ENCODE measurements at regions not wholly inside any gene's neighbourhood (a gene's known extent, or its start where the extent isn't known, plus 50 kb on each side); places are given as distances from the start of the nearest gene placed in this dataset.

- Histone ChIP-seq H3K27me3 (ENCODE audit: control insufficient read depth in 1 of 2, insufficient read depth in 2 of 2, low read length in 2 of 2) (no peaks in the 10 kb centered on the region), H3K4me3 (ENCODE audit: low read length) (no peak overlapping the region), H3K27ac (ENCODE audit: low read depth in 1 of 2, low read length in 2 of 2) (no peak overlapping the region), H3K36me3 (ENCODE audit: insufficient read depth, low read length) (peaks cover 36% of the 10 kb centered on the region), H3K9me3 (ENCODE audit: control insufficient read depth in 1 of 2, insufficient read depth in 1 of 2, low read length in 2 of 2) (no peaks in the 10 kb centered on the region), H3K4me1 (ENCODE audit: insufficient read depth, low read length) (peaks cover 4% of the 10 kb centered on the region)
- peaks cover 98% of the 10 kb centered on the region for H3K36me3 Mint-ChIP-seq (ENCODE audit: low read depth)
- H3K27me3 Mint-ChIP-seq, result no peaks in the 10 kb centered on the region
- H3K9me3 Mint-ChIP-seq, result peaks cover 4% of the 10 kb centered on the region
- intact Hi-C loops (cut with DNase I, micrococcal nuclease), result no loop called here
- H3K4me1 Mint-ChIP-seq (ENCODE audit: low read depth), result peaks cover 35% of the 10 kb centered on the region
- ChIA-PET CTCF (no interaction called here), POLR2A (no interaction called here)
- H3K4me3 Mint-ChIP-seq, result no peak overlapping the region
- DNase-seq (peak in 1 of 14 experiments; percentile 26), ATAC-seq (ENCODE audit: poor library complexity) (no peak)
- no peak for TF ChIP-seq CTCF (IDR thresholded peaks at IDR 0.05)
- no peak overlapping the region for H3K27ac Mint-ChIP-seq
These were observed 66.4 kb upstream of the NEDD9 start for GRCh38 chr6:11298651-11299420.

- no peak overlapping the region for H3K4me3 Mint-ChIP-seq
- peaks cover 27% of the 10 kb centered on the region for H3K4me1 Mint-ChIP-seq (ENCODE audit: low read depth)
- ATAC-seq (ENCODE audit: poor library complexity), result no peak
- POLR2A ChIA-PET, result no interaction called here
- Histone ChIP-seq H3K4me3 (ENCODE audit: low read length) (no peak overlapping the region), H3K36me3 (ENCODE audit: insufficient read depth, low read length) (peaks cover 36% of the 10 kb centered on the region), H3K27me3 (ENCODE audit: control insufficient read depth in 1 of 2, insufficient read depth in 2 of 2, low read length in 2 of 2) (no peaks in the 10 kb centered on the region), H3K9me3 (ENCODE audit: control insufficient read depth in 1 of 2, insufficient read depth in 1 of 2, low read length in 2 of 2) (no peaks in the 10 kb centered on the region), H3K4me1 (ENCODE audit: insufficient read depth, low read length) (peaks cover 4% of the 10 kb centered on the region), H3K27ac (ENCODE audit: low read depth in 1 of 2, low read length in 2 of 2) (no peak overlapping the region)
- no peaks in the 10 kb centered on the region for H3K27me3 Mint-ChIP-seq
- H3K27ac Mint-ChIP-seq, result no peak overlapping the region
- TF ChIP-seq CTCF (IDR thresholded peaks at IDR 0.05), result no peak
- intact Hi-C loops (cut with DNase I, micrococcal nuclease), result no loop called here
- peaks cover 97% of the 10 kb centered on the region for H3K36me3 Mint-ChIP-seq (ENCODE audit: low read depth)
- no peak for DNase-seq
- CTCF ChIA-PET, result no interaction called here
- no peaks in the 10 kb centered on the region for H3K9me3 Mint-ChIP-seq
These were observed 64.9 kb upstream of the NEDD9 start for GRCh38 chr6:11297376-11297729.

GRCh38 chr6:11296449-11297375, 64.2 kb upstream of the NEDD9 start:
- H3K9me3 ChIP-seq (ENCODE audit: control insufficient read depth in 1 of 2, insufficient read depth in 1 of 2, low read length in 2 of 2), result no peaks in the 10 kb centered on the region
- ChIA-PET CTCF (no interaction called here), POLR2A (no interaction called here)
- Mint-ChIP-seq H3K4me1 (ENCODE audit: low read depth) (peaks cover 23% of the 10 kb centered on the region), H3K27ac (no peak overlapping the region), H3K36me3 (ENCODE audit: low read depth) (peaks cover 97% of the 10 kb centered on the region), H3K27me3 (no peaks in the 10 kb centered on the region), H3K9me3 (no peaks in the 10 kb centered on the region), H3K4me3 (no peak overlapping the region)
- H3K4me3 ChIP-seq (ENCODE audit: low read length), result no peak overlapping the region
- ATAC-seq (ENCODE audit: poor library complexity), result no peak
- DNase-seq, result no peak
- intact Hi-C loops (cut with DNase I, micrococcal nuclease), result no loop called here
- H3K27me3 ChIP-seq (ENCODE audit: control insufficient read depth in 1 of 2, insufficient read depth in 2 of 2, low read length in 2 of 2), result no peaks in the 10 kb centered on the region
- peaks cover 4% of the 10 kb centered on the region for H3K4me1 ChIP-seq (ENCODE audit: insufficient read depth, low read length)
- no peak for TF ChIP-seq CTCF (IDR thresholded peaks at IDR 0.05)
- H3K36me3 ChIP-seq (ENCODE audit: insufficient read depth, low read length), result peaks cover 36% of the 10 kb centered on the region
- no peak overlapping the region for H3K27ac ChIP-seq (ENCODE audit: low read depth in 1 of 2, low read length in 2 of 2)
